ENCODE measurements at regions not wholly inside any gene's neighbourhood (a gene's known extent, or its start where the extent isn't known, plus 50 kb on each side); places are given as distances from the start of the nearest gene placed in this dataset.
A peak's percentile ranks its signal among the peaks of the same experiment; 100 is the strongest.

DNA sequence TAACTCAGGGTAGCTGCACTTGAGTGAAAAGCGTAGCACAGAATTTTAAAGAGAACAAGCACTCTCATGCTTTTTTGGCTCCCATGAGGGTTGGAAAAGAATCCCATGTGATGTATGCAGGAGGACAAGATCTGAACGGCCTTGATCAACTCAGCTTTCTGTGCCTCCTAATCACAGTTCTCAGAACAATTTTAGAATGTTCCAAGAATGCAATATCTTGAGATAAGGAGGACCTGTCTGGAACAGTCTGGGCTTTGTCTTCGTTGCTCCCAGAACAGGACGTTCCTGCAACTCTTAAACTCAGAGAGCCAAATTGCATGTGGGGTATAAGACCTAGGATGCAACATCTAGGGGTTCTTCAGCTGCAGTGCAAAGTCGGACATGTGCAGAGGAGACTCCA lies 582.7 kb downstream of the RERGL start:
- ChIA-PET CTCF (ENCODE audit: unreplicated experiment) (no interaction called here), POLR2A (interaction anchor here (1.1 kb wide), 1 partner anchor 14 kb away, joined by 4 read pairs; no protein-coding TSS in a partner anchor)
- H2AFZ ChIP-seq (ENCODE audit: low read length), result no peak overlapping the region
- no peak for DNase-seq (ENCODE audit: low spot score)
- TF ChIP-seq, protein P1, sequence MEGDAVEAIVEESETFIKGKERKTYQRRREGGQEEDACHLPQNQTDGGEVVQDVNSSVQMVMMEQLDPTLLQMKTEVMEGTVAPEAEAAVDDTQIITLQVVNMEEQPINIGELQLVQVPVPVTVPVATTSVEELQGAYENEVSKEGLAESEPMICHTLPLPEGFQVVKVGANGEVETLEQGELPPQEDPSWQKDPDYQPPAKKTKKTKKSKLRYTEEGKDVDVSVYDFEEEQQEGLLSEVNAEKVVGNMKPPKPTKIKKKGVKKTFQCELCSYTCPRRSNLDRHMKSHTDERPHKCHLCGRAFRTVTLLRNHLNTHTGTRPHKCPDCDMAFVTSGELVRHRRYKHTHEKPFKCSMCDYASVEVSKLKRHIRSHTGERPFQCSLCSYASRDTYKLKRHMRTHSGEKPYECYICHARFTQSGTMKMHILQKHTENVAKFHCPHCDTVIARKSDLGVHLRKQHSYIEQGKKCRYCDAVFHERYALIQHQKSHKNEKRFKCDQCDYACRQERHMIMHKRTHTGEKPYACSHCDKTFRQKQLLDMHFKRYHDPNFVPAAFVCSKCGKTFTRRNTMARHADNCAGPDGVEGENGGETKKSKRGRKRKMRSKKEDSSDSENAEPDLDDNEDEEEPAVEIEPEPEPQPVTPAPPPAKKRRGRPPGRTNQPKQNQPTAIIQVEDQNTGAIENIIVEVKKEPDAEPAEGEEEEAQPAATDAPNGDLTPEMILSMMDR (conservative IDR thresholded peaks at IDR 0.05; ENCODE audit: low read length), result no peak
- TF ChIP-seq EZH2phosphoT487 (IDR thresholded peaks at IDR 0.05; ENCODE audit: borderline replicate concordance, low read depth, low read length), result no peak
- H3K4me2 ChIP-seq (ENCODE audit: low read length), result no peak overlapping the region
- no peaks in the 10 kb centered on the region for H3K4me1 ChIP-seq (ENCODE audit: insufficient read depth, low read length, poor library complexity, severe bottlenecking)
- H3K79me2 ChIP-seq (ENCODE audit: insufficient read depth, low read depth, low read length), result no peaks in the 10 kb centered on the region
- no TSS peak for BruUV-seq (replicated peaks)
- H4K20me1 ChIP-seq (ENCODE audit: insufficient read depth, low read length), result no peaks in the 10 kb centered on the region
- no peaks in the 10 kb centered on the region for H3K36me3 ChIP-seq (ENCODE audit: insufficient read depth, low read length)
- no peaks in the 10 kb centered on the region for H3K9me2 ChIP-seq (ENCODE audit: insufficient read depth, low read length)
- no peak overlapping the region for H3K4me3 ChIP-seq (ENCODE audit: low read depth, low read length, poor library complexity, severe bottlenecking)
- no peaks in the 10 kb centered on the region for H3K9me3 ChIP-seq (ENCODE audit: low read length)
- no peak overlapping the region for H3K27ac ChIP-seq (ENCODE audit: low read depth, low read length, poor library complexity, severe bottlenecking)
- intact Hi-C loops (cut with micrococcal nuclease; ENCODE audit: unreplicated experiment), result no loop called here

GRCh38 chr12:17503742-17504141 lies 586.3 kb downstream of the RERGL start:
- Histone ChIP-seq H3K9me3 (ENCODE audit: low read length) (no peaks in the 10 kb centered on the region), H3K36me3 (ENCODE audit: insufficient read depth, low read length) (no peaks in the 10 kb centered on the region), H4K20me1 (ENCODE audit: insufficient read depth, low read length) (no peaks in the 10 kb centered on the region), H3K79me2 (ENCODE audit: insufficient read depth, low read depth, low read length) (no peaks in the 10 kb centered on the region), H3K4me1 (ENCODE audit: insufficient read depth, low read length, poor library complexity, severe bottlenecking) (no peaks in the 10 kb centered on the region), H3K9me2 (ENCODE audit: insufficient read depth, low read length) (no peaks in the 10 kb centered on the region), H3K4me3 (ENCODE audit: low read depth, low read length, poor library complexity, severe bottlenecking) (no peak overlapping the region), H3K4me2 (ENCODE audit: low read length) (no peak overlapping the region), H3K27ac (ENCODE audit: low read depth, low read length, poor library complexity, severe bottlenecking) (no peak overlapping the region), H2AFZ (ENCODE audit: low read length) (no peak overlapping the region)
- POLR2A ChIA-PET, result no interaction called here
- CTCF ChIA-PET (ENCODE audit: unreplicated experiment), result no interaction called here
- no peak for DNase-seq (ENCODE audit: low spot score)
- TF ChIP-seq, protein P1 (conservative IDR thresholded peaks at IDR 0.05; ENCODE audit: low read length), result no peak
- TF ChIP-seq EZH2phosphoT487 (IDR thresholded peaks at IDR 0.05; ENCODE audit: borderline replicate concordance, low read depth, low read length), result no peak
- BruUV-seq (replicated peaks), result no TSS peak
- intact Hi-C loops (cut with micrococcal nuclease; ENCODE audit: unreplicated experiment), result no loop called here

DNA sequence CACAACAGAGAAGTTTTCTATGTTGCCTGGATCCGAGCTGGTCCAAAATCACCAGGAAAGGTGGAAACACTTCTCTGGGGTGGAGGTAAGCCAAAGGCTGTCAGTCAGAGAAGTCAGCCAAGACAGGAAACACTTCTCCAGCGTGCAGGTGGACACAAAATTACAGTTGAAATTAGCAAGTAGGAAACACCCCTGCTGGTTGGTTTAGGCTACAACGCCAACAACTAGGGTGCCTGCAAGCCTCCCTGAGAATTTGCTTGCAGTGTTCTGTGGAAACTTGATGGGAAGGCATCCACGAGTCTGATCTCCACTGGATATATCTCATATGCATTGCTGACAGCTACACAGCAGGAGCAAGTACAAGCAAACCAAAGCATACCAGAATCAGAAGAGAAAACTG lies 600.5 kb downstream of the RERGL start:
- Histone ChIP-seq H3K4me3 (ENCODE audit: low read depth, low read length, poor library complexity, severe bottlenecking) (no peak overlapping the region), H3K36me3 (ENCODE audit: insufficient read depth, low read length) (no peaks in the 10 kb centered on the region), H2AFZ (ENCODE audit: low read length) (no peak overlapping the region), H3K9me3 (ENCODE audit: low read length) (no peaks in the 10 kb centered on the region), H3K4me2 (ENCODE audit: low read length) (no peak overlapping the region), H3K4me1 (ENCODE audit: insufficient read depth, low read length, poor library complexity, severe bottlenecking) (no peaks in the 10 kb centered on the region), H3K79me2 (ENCODE audit: insufficient read depth, low read depth, low read length) (no peaks in the 10 kb centered on the region), H3K27ac (ENCODE audit: low read depth, low read length, poor library complexity, severe bottlenecking) (no peak overlapping the region), H4K20me1 (ENCODE audit: insufficient read depth, low read length) (no peaks in the 10 kb centered on the region), H3K9me2 (ENCODE audit: insufficient read depth, low read length) (no peaks in the 10 kb centered on the region)
- ChIA-PET POLR2A (no interaction called here), CTCF (ENCODE audit: unreplicated experiment) (no interaction called here)
- no peak for TF ChIP-seq EZH2phosphoT487 (IDR thresholded peaks at IDR 0.05; ENCODE audit: borderline replicate concordance, low read depth, low read length)
- TF ChIP-seq, protein P1 (conservative IDR thresholded peaks at IDR 0.05; ENCODE audit: low read length), result 0 out of 2 replicates have a peak, but pooled peaks have one; percentile 20
- no TSS peak for BruUV-seq (replicated peaks)
- DNase-seq (ENCODE audit: low spot score), result peak; percentile 1
- intact Hi-C loops (cut with micrococcal nuclease; ENCODE audit: unreplicated experiment), result no loop called here
